Parathyroid adenoma (tissue), 2 donors: ENCODE measurements at regions not wholly inside any gene's neighbourhood (a gene's known extent, or its start where the extent isn't known, plus 50 kb on each side); places are given as distances from the start of the nearest gene placed in this dataset.

ENCODE experiments used
- H2AFZ ChIP-seq: fragments of 300-600 bp; sonication (generic); one replicate; pipeline ENCODE4 v1.7.0; 2017; ENCODE audit warnings: antibody characterized with exemption, mild to moderate bottlenecking
- H3K27ac ChIP-seq: fragments of 300-600 bp; sonication (generic); one replicate; pipeline ENCODE4 v1.7.0; 2017
- H3K27me3 ChIP-seq: fragments of 300-600 bp; sonication (generic); one replicate; pipeline ENCODE4 v1.7.0; 2017; ENCODE audit warnings: low read length; ENCODE audit not compliant: control insufficient read depth, insufficient read depth
- H3K36me3 ChIP-seq: fragments of 300-600 bp; sonication (generic); one replicate; pipeline ENCODE4 v1.7.0; 2017; ENCODE audit warnings: low read length; ENCODE audit not compliant: control insufficient read depth, insufficient read depth
- H3K4me1 ChIP-seq: fragments of 300-600 bp; sonication (generic); one replicate; pipeline ENCODE4 v1.7.0; 2017; ENCODE audit warnings: control low read depth
- H3K4me2 ChIP-seq: fragments of 300-600 bp; sonication (generic); one replicate; pipeline ENCODE4 v1.7.0; 2017; ENCODE audit warnings: low read length
- H3K4me3 ChIP-seq: fragments of 300-600 bp; sonication (generic); one replicate; pipeline ENCODE4 v1.7.0; 2017; ENCODE audit warnings: low read depth, low read length
- H3K79me2 ChIP-seq: fragments of 300-600 bp; sonication (generic); one replicate; pipeline ENCODE4 v1.7.0; 2017; ENCODE audit warnings: control low read depth
- H3K9ac ChIP-seq: fragments of 300-600 bp; sonication (generic); one replicate; pipeline ENCODE4 v1.7.0; 2017; ENCODE audit warnings: mild to moderate bottlenecking
- H3K9me3 ChIP-seq: fragments of 300-600 bp; sonication (generic); one replicate; pipeline ENCODE4 v1.7.0; 2017; ENCODE audit warnings: low read length; ENCODE audit not compliant: control insufficient read depth
- TF ChIP-seq, protein P1 (sequence below): fragments of 300-600 bp; sonication (generic); IDR thresholded peaks from one replicate; pipeline ENCODE4 v1.7.0; 2017; ENCODE audit warnings: antibody characterized with exemption, mild to moderate bottlenecking
- donor health status: primary hyperparathyroidism.

GRCh38 chr9:135326141-135326540 is 153.4 kb upstream of the PPP1R26 start:
- Histone ChIP-seq H3K27ac (no peak overlapping the region), H3K4me1 (no peaks in the 10 kb centered on the region), H3K79me2 (no peaks in the 10 kb centered on the region), H3K36me3 (no peaks in the 10 kb centered on the region), H3K9me3 (no peaks in the 10 kb centered on the region), H2AFZ (no peak overlapping the region), H3K4me2 (no peak overlapping the region), H3K27me3 (no peaks in the 10 kb centered on the region), H3K4me3 (no peak overlapping the region), H3K9ac (no peak overlapping the region)
- TF ChIP-seq, protein P1, sequence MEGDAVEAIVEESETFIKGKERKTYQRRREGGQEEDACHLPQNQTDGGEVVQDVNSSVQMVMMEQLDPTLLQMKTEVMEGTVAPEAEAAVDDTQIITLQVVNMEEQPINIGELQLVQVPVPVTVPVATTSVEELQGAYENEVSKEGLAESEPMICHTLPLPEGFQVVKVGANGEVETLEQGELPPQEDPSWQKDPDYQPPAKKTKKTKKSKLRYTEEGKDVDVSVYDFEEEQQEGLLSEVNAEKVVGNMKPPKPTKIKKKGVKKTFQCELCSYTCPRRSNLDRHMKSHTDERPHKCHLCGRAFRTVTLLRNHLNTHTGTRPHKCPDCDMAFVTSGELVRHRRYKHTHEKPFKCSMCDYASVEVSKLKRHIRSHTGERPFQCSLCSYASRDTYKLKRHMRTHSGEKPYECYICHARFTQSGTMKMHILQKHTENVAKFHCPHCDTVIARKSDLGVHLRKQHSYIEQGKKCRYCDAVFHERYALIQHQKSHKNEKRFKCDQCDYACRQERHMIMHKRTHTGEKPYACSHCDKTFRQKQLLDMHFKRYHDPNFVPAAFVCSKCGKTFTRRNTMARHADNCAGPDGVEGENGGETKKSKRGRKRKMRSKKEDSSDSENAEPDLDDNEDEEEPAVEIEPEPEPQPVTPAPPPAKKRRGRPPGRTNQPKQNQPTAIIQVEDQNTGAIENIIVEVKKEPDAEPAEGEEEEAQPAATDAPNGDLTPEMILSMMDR, result no peak

DNA sequence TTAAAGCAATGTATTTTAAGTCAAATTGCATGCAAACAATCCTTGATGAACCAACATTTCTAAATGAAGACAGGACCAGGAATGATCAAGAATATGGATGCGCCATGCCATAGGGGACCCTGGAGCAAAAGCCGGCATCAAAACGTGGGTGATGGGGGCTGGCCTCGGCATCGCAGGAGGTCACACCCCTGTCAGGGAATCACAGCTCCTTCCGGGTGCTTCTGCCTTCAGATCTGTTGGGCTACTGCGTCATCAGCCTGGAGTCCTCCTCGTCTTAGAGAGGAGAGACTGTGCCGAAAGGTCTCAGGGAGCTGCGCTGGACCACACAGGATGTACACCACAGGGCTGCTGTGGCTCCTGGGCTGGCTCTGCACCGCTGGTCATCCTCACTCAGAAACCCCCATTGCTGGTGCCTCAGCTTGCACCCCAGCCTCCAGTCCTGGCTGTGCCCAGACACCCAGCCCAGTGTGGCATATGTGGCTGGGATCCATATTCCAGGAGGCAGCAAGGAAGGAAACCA is 152.9 kb upstream of the PPP1R26 start:
- H3K4me1 ChIP-seq, result no peaks in the 10 kb centered on the region
- H2AFZ ChIP-seq, result no peak overlapping the region
- H3K79me2 ChIP-seq, result no peaks in the 10 kb centered on the region
- H3K9me3 ChIP-seq, result no peaks in the 10 kb centered on the region
- no peak overlapping the region for H3K9ac ChIP-seq
- no peaks in the 10 kb centered on the region for H3K27me3 ChIP-seq
- no peak overlapping the region for H3K27ac ChIP-seq
- H3K4me3 ChIP-seq, result no peak overlapping the region
- H3K4me2 ChIP-seq, result no peak overlapping the region
- TF ChIP-seq, protein P1, result no peak
- H3K36me3 ChIP-seq, result no peaks in the 10 kb centered on the region

GRCh38 chr9:135328485-135329417 is 150.8 kb upstream of the PPP1R26 start:
- no peak overlapping the region for H2AFZ ChIP-seq
- no peaks in the 10 kb centered on the region for H3K27me3 ChIP-seq
- TF ChIP-seq, protein P1, result no peak
- H3K4me2 ChIP-seq, result no peak overlapping the region
- H3K79me2 ChIP-seq, result no peaks in the 10 kb centered on the region
- H3K9me3 ChIP-seq, result no peaks in the 10 kb centered on the region
- H3K27ac ChIP-seq, result no peak overlapping the region
- no peaks in the 10 kb centered on the region for H3K36me3 ChIP-seq
- no peaks in the 10 kb centered on the region for H3K4me1 ChIP-seq
- no peak overlapping the region for H3K9ac ChIP-seq
- no peak overlapping the region for H3K4me3 ChIP-seq

- no peaks in the 10 kb centered on the region for H3K27me3 ChIP-seq
- H3K79me2 ChIP-seq, result no peaks in the 10 kb centered on the region
- TF ChIP-seq, protein P1, result no peak
- H2AFZ ChIP-seq, result no peak overlapping the region
- H3K9me3 ChIP-seq, result no peaks in the 10 kb centered on the region
- no peak overlapping the region for H3K4me3 ChIP-seq
- H3K9ac ChIP-seq, result no peak overlapping the region
- H3K4me1 ChIP-seq, result no peaks in the 10 kb centered on the region
- H3K4me2 ChIP-seq, result no peak overlapping the region
- H3K36me3 ChIP-seq, result no peaks in the 10 kb centered on the region
- H3K27ac ChIP-seq, result no peak overlapping the region
Observed at GRCh38 chr9:135329571-135330306, 149.8 kb upstream of the PPP1R26 start.
